ENCODE measurements at regions not wholly inside any gene's neighbourhood (a gene's known extent, or its start where the extent isn't known, plus 50 kb on each side); places are given as distances from the start of the nearest gene placed in this dataset.

GRCh38 chr20:1818247-1818840, 76.9 kb upstream of the SIRPA start:
- no peak for TF ChIP-seq POLR2AphosphoS5 (IDR thresholded peaks at IDR 0.05)
- TF ChIP-seq POLR2A (IDR thresholded peaks at IDR 0.05), result no peak
- no peak for TF ChIP-seq CTCF (IDR thresholded peaks at IDR 0.05)
